ENCODE measurements at regions not wholly inside any gene's neighbourhood (a gene's known extent, or its start where the extent isn't known, plus 50 kb on each side); places are given as distances from the start of the nearest gene placed in this dataset.

GRCh38 chr4:14518136-14518535, 484.1 kb upstream of the CPEB2 start (continued):
- TF ChIP-seq ZSCAN30 (tag by site-specific recombination; IDR thresholded peaks at IDR 0.05) (no peak), ZFP37 (tag by site-specific recombination; IDR thresholded peaks at IDR 0.05) (no peak), ZBTB6 (tag by site-specific recombination; IDR thresholded peaks at IDR 0.05) (no peak), TCF7L2 (IDR thresholded peaks at IDR 0.05; ENCODE audit: borderline replicate concordance, low read depth, low read length) (no peak)

- Histone ChIP-seq H3K36me3 (ENCODE audit: control insufficient read depth in 2 of 2, insufficient read depth in 1 of 2, low read length in 2 of 2) (no peaks in the 10 kb centered on the region), H3K4me1 (ENCODE audit: control insufficient read depth, insufficient read depth, low read length) (no peaks in the 10 kb centered on the region), H3K27ac (ENCODE audit: extremely low read depth, low read depth, low read length) (no peak overlapping the region), H3K4me3 (ENCODE audit: low read depth, low read length) (no peak overlapping the region), H3K9me3 (ENCODE audit: control insufficient read depth, insufficient read depth, low read depth, low read length) (no peaks in the 10 kb centered on the region)
- CTCF ChIA-PET, result no interaction called here
- POLR2A ChIA-PET, result no interaction called here
- TF ChIP-seq ZBTB7A (tag by site-specific recombination; IDR thresholded peaks at IDR 0.05; ENCODE audit: low read depth) (no peak), ZNF341 (tag by site-specific recombination; IDR thresholded peaks at IDR 0.05; ENCODE audit: low read depth) (no peak), ZNF530 (tag by site-specific recombination; IDR thresholded peaks at IDR 0.05; ENCODE audit: low read depth) (no peak), ZNF48 (tag by site-specific recombination; IDR thresholded peaks at IDR 0.05) (no peak), ZNF529 (tag by site-specific recombination; IDR thresholded peaks at IDR 0.05; ENCODE audit: insufficient replicate concordance) (no peak), ZNF335 (tag by site-specific recombination; conservative IDR thresholded peaks at IDR 0.05) (no peak), HIC1 (tag by site-specific recombination; IDR thresholded peaks at IDR 0.05) (no peak), ZNF558 (tag by site-specific recombination; IDR thresholded peaks at IDR 0.05) (no peak), ZBTB8A (tag by site-specific recombination; IDR thresholded peaks at IDR 0.05) (no peak), REST (tag by site-specific recombination; IDR thresholded peaks at IDR 0.05) (no peak), OSR2 (tag by site-specific recombination; IDR thresholded peaks at IDR 0.05) (no peak), ZFP3 (tag by site-specific recombination; IDR thresholded peaks at IDR 0.05; ENCODE audit: low read depth) (no peak), ZNF223 (tag by site-specific recombination; IDR thresholded peaks at IDR 0.05) (no peak), ZNF510 (tag by site-specific recombination; IDR thresholded peaks at IDR 0.05; ENCODE audit: insufficient replicate concordance) (no peak), WT1 (tag by site-specific recombination; IDR thresholded peaks at IDR 0.05) (no peak), TSHZ1 (tag by site-specific recombination; IDR thresholded peaks at IDR 0.05; ENCODE audit: borderline replicate concordance) (no peak), SALL2 (tag by site-specific recombination; IDR thresholded peaks at IDR 0.05; ENCODE audit: borderline replicate concordance) (no peak)
Measured at GRCh38 chr4:14520171-14520570, 482.1 kb upstream of the CPEB2 start.

All from HEK293 (cell line).